Lung (tissue), 11 donors: ENCODE measurements at regions not wholly inside any gene's neighbourhood (a gene's known extent, or its start where the extent isn't known, plus 50 kb on each side); places are given as distances from the start of the nearest gene placed in this dataset.
"Not testable (repeated sequence)": the region's sequence is repeated elsewhere in the genome, so short reads cannot be mapped to it uniquely, and the experiment has no call there.

Experiments used
- ATAC-seq: fragments of 200-7000 bp; cut with Tn5 transposase; one replicate; pipeline ENCODE4 v1.9.1; 2020; ENCODE audit warnings: moderate number of reproducible peaks; ENCODE audit not compliant: insufficient read depth, low FRiP score
- DNase-seq, 3 donors: peaks; one replicate each; pipeline ENCODE4 v3.0.0-alpha.2; 2013 to 2017
- H3K27ac ChIP-seq, 2 donors: one replicate each; pipeline ENCODE4 v1.5.1; 2013; ENCODE audit warnings: mild to moderate bottlenecking in 2 of 2, moderate library complexity in 2 of 2, control low read depth in 1 of 2, inconsistent platforms in 1 of 2, low read depth in 1 of 2, low read length in 1 of 2
- H3K27me3 ChIP-seq, 3 donors: one replicate each; pipeline ENCODE4 v1.5.1; 2013; ENCODE audit warnings: low read length in 2 of 3; ENCODE audit not compliant: control insufficient read depth in 3 of 3, insufficient read depth in 3 of 3
- H3K36me3 ChIP-seq, 4 donors: one replicate each; pipeline ENCODE4 v1.5.1; 2013; ENCODE audit warnings: low read length in 4 of 4, mild to moderate bottlenecking in 1 of 4, moderate library complexity in 1 of 4; ENCODE audit not compliant: control insufficient read depth in 4 of 4, insufficient read depth in 4 of 4
- H3K4me1 ChIP-seq, 5 donors: one replicate each; pipeline ENCODE4 v1.5.1; 2013; ENCODE audit warnings: low read length in 5 of 5, mild to moderate bottlenecking in 2 of 5, moderate library complexity in 1 of 5; ENCODE audit not compliant: control insufficient read depth in 5 of 5, insufficient read depth in 5 of 5
- H3K4me3 ChIP-seq: one replicate; pipeline ENCODE4 v1.5.1; 2013; ENCODE audit warnings: mild to moderate bottlenecking, control low read depth, moderate library complexity
- H3K9ac ChIP-seq, 2 donors: one replicate each; pipeline ENCODE4 v1.5.1; 2013; ENCODE audit warnings: low read length in 2 of 2, control low read depth in 1 of 2; ENCODE audit not compliant: insufficient read depth in 1 of 2
- H3K9me3 ChIP-seq, 4 donors: one replicate each; pipeline ENCODE4 v1.5.1; 2013; ENCODE audit warnings: low read length in 3 of 4, mild to moderate bottlenecking in 1 of 4, moderate library complexity in 1 of 4; ENCODE audit not compliant: control insufficient read depth in 4 of 4, insufficient read depth in 3 of 4
- WGBS, 2 donors: extraction: QIAGEN DNeasy Blood & Tissue Kit; methylation state at CpG; one replicate each; pipeline ENCODE4 v1.1.7; 2013; 5-methylcytosine and 5-hydroxymethylcytosine counted together
- TF ChIP-seq, protein P1 (sequence below): IDR thresholded peaks from 2 replicates; pipeline ENCODE4 v1.5.1; 2012; ENCODE audit warnings: mild to moderate bottlenecking; ENCODE audit errors: control extremely low read depth, extremely low read depth
- donor health status: control.
- donor health status: control.
- donor health status: Bipolar disorder and iron deficiency.
- donor health status: healthy.
- donor health status: DM: yes; HTN: yes; CAD: no.

DNA sequence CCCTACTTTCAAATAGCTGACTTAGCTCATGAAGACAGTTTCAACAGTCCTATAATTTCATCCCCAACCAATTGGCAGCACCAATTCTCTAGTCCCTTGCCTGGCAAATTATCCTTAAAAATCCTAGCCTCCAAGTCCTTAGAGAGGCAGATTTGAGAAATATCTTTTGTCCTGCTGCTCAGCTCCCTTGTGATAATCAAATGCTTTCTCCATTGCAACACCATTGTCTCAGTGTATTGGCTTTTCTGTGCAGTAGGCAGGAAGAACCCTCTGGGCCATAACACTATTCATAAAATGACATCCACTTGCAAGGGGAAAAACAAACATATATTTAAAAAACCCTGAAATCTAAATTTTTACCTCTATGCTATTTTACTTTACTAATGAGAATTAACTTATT is 89.6 kb downstream of the AASDHPPT start:
- H3K27ac ChIP-seq = no peak overlapping the region
- no peak overlapping the region for H3K4me3 ChIP-seq
- TF ChIP-seq, protein P1, sequence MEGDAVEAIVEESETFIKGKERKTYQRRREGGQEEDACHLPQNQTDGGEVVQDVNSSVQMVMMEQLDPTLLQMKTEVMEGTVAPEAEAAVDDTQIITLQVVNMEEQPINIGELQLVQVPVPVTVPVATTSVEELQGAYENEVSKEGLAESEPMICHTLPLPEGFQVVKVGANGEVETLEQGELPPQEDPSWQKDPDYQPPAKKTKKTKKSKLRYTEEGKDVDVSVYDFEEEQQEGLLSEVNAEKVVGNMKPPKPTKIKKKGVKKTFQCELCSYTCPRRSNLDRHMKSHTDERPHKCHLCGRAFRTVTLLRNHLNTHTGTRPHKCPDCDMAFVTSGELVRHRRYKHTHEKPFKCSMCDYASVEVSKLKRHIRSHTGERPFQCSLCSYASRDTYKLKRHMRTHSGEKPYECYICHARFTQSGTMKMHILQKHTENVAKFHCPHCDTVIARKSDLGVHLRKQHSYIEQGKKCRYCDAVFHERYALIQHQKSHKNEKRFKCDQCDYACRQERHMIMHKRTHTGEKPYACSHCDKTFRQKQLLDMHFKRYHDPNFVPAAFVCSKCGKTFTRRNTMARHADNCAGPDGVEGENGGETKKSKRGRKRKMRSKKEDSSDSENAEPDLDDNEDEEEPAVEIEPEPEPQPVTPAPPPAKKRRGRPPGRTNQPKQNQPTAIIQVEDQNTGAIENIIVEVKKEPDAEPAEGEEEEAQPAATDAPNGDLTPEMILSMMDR = no peak
- no peaks in the 10 kb centered on the region for H3K27me3 ChIP-seq
- H3K9me3 ChIP-seq = peaks cover 0 to 9% (median 7%) of the 10 kb centered on the region in 4 donors
- H3K36me3 ChIP-seq = no peaks in the 10 kb centered on the region
- DNase-seq = no peak
- no peak for ATAC-seq
- H3K4me1 ChIP-seq = no peaks in the 10 kb centered on the region
- H3K9ac ChIP-seq = no peak overlapping the region

DNA sequence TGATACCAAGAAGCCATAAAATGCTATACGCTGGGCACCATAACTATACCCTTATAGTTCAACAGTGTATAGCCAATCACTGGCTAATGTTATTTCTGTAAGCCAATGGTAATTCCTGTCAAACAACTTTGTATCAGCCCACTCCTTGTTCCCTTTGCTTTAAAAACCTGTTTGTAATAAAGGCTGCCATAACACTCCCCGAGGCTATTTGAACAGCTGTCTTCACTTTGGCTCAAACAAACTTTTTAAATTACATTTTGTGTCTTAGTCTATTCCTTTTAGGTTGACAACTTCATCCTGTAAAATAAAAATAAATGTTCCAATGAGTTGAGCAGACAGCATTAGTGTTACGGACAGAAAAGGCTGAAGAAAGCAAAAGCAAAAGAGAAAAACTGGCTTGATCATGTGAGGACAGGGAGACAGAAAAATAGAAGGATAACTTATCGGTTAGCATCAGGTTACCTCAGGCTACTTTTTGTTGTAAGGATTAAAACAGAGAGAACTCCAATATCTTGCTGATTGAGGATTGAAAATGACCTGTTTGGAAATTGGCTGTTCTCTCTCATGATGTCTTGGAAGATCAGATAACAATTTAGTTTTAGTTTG is 95.0 kb downstream of the AASDHPPT start:
- Histone ChIP-seq H3K27me3 (no peaks in the 10 kb centered on the region), H3K36me3 (no peaks in the 10 kb centered on the region), H3K4me3 (no peak overlapping the region), H3K9ac (no peak overlapping the region), H3K27ac (no peak overlapping the region), H3K9me3 (peaks cover 0 to 4% (median 2%) of the 10 kb centered on the region in 4 donors), H3K4me1 (no peaks in the 10 kb centered on the region)
- WGBS, 2 donors = 82 to 85% methylated on average over 4 of the region's 4 CpGs
- TF ChIP-seq, protein P1 = no peak
- ATAC-seq (no peak), DNase-seq (no peak)

DNA sequence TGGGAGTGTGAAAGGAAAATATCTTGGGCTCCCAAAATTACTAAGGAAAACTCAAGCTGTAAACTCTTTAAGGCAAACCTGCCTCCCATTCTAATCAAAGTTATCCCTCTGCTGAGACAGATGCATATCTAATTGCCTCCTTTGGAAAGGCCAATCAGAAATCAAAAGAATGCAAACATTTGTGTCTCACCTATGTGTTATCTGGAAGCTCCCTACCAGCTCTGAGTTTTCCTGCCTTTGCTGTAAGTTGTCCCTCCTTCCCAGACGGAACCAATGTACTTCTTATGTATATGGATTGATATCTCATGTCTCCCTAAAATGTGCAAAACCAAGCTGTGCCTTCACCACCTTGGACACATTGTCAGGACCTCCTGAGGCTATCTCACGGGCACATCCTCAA is 95.8 kb downstream of the AASDHPPT start:
- H3K4me3 ChIP-seq = no peak overlapping the region
- DNase-seq (no peak), ATAC-seq (no peak)
- H3K9ac ChIP-seq = no peak overlapping the region
- no peaks in the 10 kb centered on the region for H3K36me3 ChIP-seq
- H3K4me1 ChIP-seq = peaks cover 0 to 2% (median 0%) of the 10 kb centered on the region in 5 donors
- TF ChIP-seq, protein P1 = no peak
- H3K27ac ChIP-seq = no peak overlapping the region
- 65 to 78% methylated on average over 2 of the region's 2 CpGs for WGBS, 2 donors
- H3K9me3 ChIP-seq = peaks cover 0 to 2% (median 0%) of the 10 kb centered on the region in 4 donors
- H3K27me3 ChIP-seq = no peaks in the 10 kb centered on the region

DNA sequence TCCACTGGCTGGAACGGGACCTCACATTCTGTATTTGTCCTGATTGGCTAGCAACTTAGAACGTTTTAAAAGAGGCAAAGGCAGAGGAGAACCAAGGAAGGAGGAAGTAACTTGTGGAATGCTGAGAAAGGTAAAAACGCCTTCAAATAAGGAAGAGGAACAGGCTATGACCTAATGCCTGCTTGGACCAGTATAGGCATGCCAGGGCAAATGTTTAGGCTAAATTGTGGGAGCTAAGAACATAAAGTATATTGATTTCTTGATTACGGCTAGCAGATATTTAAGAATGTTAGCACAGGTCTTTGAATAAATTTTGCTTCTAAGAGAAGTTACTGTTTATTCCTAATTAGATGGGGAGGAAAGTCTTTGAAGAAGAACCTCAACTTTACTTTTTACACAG is 96.5 kb downstream of the AASDHPPT start:
- H3K4me1 ChIP-seq, H3K36me3 ChIP-seq, H3K27ac ChIP-seq, H3K4me3 ChIP-seq, H3K9me3 ChIP-seq, H3K27me3 ChIP-seq, DNase-seq, H3K9ac ChIP-seq, ATAC-seq: not testable (repeated sequence)
- 70% methylated on average over 4 of the region's 4 CpGs for WGBS, 2 donors
